GM18907 (cell line): ENCODE measurements at regions not wholly inside any gene's neighbourhood (a gene's known extent, or its start where the extent isn't known, plus 50 kb on each side); places are given as distances from the start of the nearest gene placed in this dataset.
"Not testable (repeated sequence)": the region's sequence is repeated elsewhere in the genome, so short reads cannot be mapped to it uniquely, and the experiment has no call there.

Source experiments
- ATAC-seq: cut with Tn5 transposase; IDR thresholded peaks from one replicate; pipeline ENCODE4 v1.9.1; 2021; ENCODE audit warnings: mild to moderate bottlenecking, moderate library complexity; ENCODE audit not compliant: unreplicated experiment

GRCh38 chr4:114236171-114236769, 256.8 kb upstream of the ARSJ start:
- no peak for ATAC-seq

GRCh38 chr4:114237997-114238396, 258.6 kb upstream of the ARSJ start:
- ATAC-seq, result no peak

- no peak for ATAC-seq
Observed at GRCh38 chr4:114249561-114249960, 270.1 kb upstream of the ARSJ start.

GRCh38 chr4:114249976-114250375, 270.5 kb upstream of the ARSJ start:
- no peak for ATAC-seq

GRCh38 chr4:114250439-114250891, 271.0 kb upstream of the ARSJ start:
- ATAC-seq, result no peak

GRCh38 chr4:114251020-114251419, 271.6 kb upstream of the ARSJ start:
- no peak for ATAC-seq

GRCh38 chr4:114252499-114252898, 273.1 kb upstream of the ARSJ start:
- no peak for ATAC-seq

GRCh38 chr4:114257501-114257900, 278.1 kb upstream of the ARSJ start:
- no peak for ATAC-seq

GRCh38 chr4:114262421-114262820, 283.0 kb upstream of the ARSJ start:
- not testable (repeated sequence) for ATAC-seq

GRCh38 chr4:114263233-114263632, 283.8 kb upstream of the ARSJ start:
- no peak for ATAC-seq

- no peak for ATAC-seq
Observed at GRCh38 chr4:114264452-114264851, 285.0 kb upstream of the ARSJ start.

- no peak for ATAC-seq
Observed at GRCh38 chr4:114264877-114265291, 285.4 kb upstream of the ARSJ start.

GRCh38 chr4:114265342-114265741, 285.9 kb upstream of the ARSJ start:
- no peak for ATAC-seq

GRCh38 chr4:114267976-114268375, 288.5 kb upstream of the ARSJ start:
- no peak for ATAC-seq

- ATAC-seq, result no peak
Observed at GRCh38 chr4:114271031-114271430, 291.6 kb upstream of the ARSJ start.

- ATAC-seq, result no peak
Observed at GRCh38 chr4:114272226-114272625, 292.8 kb upstream of the ARSJ start.

- ATAC-seq, result no peak
Observed at GRCh38 chr4:114273238-114273637, 293.8 kb upstream of the ARSJ start.

GRCh38 chr4:114277690-114278089, 298.2 kb upstream of the ARSJ start:
- ATAC-seq, result no peak

- ATAC-seq, result no peak
Observed at GRCh38 chr4:114279066-114279465, 299.6 kb upstream of the ARSJ start.

- no peak for ATAC-seq
Observed at GRCh38 chr4:114279711-114280110, 300.3 kb upstream of the ARSJ start.

- no peak for ATAC-seq
Observed at GRCh38 chr4:114280645-114281044, 301.2 kb upstream of the ARSJ start.

GRCh38 chr4:114281164-114281960, 301.9 kb upstream of the ARSJ start:
- ATAC-seq, result no peak
